Rectal smooth muscle tissue (tissue), 1 donor: ENCODE measurements at regions not wholly inside any gene's neighbourhood (a gene's known extent, or its start where the extent isn't known, plus 50 kb on each side); places are given as distances from the start of the nearest gene placed in this dataset.

ENCODE experiments used
- H3K27ac ChIP-seq: one replicate; pipeline ENCODE4 v1.7.0; 2013; ENCODE audit warnings: low read depth, low read length, inconsistent platforms
- H3K27me3 ChIP-seq: one replicate; pipeline ENCODE4 v1.7.0; 2013; ENCODE audit warnings: low read length; ENCODE audit not compliant: control insufficient read depth, insufficient read depth
- H3K36me3 ChIP-seq: one replicate; pipeline ENCODE4 v1.7.0; 2013; ENCODE audit warnings: low read length; ENCODE audit not compliant: control insufficient read depth, insufficient read depth
- H3K4me1 ChIP-seq: one replicate; pipeline ENCODE4 v1.7.0; 2013; ENCODE audit warnings: low read length; ENCODE audit not compliant: control insufficient read depth, insufficient read depth
- H3K4me3 ChIP-seq: one replicate; pipeline ENCODE4 v1.7.0; 2013; ENCODE audit warnings: low read length
- H3K9ac ChIP-seq: one replicate; pipeline ENCODE4 v1.7.0; 2013; ENCODE audit warnings: low read length

DNA sequence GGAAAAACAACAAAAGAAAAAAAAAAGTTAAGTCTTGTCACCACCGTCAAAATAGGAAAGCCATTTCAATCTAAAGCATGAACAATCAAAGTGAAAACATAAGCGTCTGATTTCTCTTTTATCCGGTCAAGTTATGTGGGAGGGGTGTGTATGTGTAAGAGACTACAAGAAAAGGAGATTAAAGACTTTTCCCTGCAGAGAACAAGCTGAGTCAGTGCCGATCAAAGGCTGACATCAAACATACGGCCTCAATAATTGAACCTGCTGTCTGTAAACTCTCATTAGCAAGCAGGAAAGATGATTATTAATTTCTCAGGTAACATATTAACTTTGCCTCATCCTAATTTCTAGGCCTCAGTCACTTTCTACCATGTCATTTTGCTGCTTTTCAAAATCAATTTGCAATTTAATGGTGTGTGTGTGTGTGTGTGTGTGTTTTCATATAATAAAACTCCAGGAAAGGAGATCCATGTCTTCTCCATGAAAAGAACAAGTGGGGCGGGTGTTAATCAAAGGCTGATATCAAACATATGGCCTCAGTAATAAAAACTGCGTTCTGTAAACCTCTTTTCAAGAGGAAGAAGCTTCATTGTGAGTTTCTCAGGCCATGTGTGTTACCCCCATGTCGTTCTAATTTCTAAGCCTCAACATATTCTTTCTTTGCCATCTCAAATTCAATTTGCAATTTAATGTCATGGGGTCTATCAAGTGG lies 649.1 kb upstream of the SORCS1 start:
- Histone ChIP-seq H3K4me3 (no peak overlapping the region), H3K27ac (no peak overlapping the region), H3K27me3 (no peaks in the 10 kb centered on the region), H3K36me3 (no peaks in the 10 kb centered on the region), H3K4me1 (no peaks in the 10 kb centered on the region), H3K9ac (no peak overlapping the region)

GRCh38 chr10:107809889-107810288 lies 645.4 kb upstream of the SORCS1 start:
- Histone ChIP-seq H3K27ac (no peak overlapping the region), H3K27me3 (no peaks in the 10 kb centered on the region), H3K4me1 (no peaks in the 10 kb centered on the region), H3K4me3 (no peak overlapping the region), H3K36me3 (no peaks in the 10 kb centered on the region), H3K9ac (no peak overlapping the region)

DNA sequence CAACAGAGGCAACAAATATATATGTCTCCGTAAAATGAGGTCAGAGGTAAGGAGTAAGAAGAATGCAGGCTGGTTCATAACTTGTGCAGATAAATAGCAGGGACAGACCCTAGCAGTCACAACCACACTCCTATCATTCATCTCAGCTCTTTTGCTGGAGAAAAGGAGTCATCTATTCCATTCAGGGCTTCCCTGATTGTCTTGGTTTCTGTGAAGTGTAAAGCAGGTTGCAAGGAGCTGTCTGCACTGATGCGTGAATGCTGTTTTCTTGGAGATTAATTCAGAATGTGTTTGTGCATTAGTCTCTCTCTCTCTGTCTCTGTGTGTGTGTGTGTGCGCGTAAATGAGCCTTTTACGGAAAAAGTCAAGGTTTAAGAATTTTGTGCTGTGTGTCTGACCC lies 643.3 kb upstream of the SORCS1 start:
- H3K4me1 ChIP-seq, result no peaks in the 10 kb centered on the region
- H3K9ac ChIP-seq, result no peak overlapping the region
- H3K27me3 ChIP-seq, result no peaks in the 10 kb centered on the region
- no peak overlapping the region for H3K4me3 ChIP-seq
- no peaks in the 10 kb centered on the region for H3K36me3 ChIP-seq
- no peak overlapping the region for H3K27ac ChIP-seq

DNA sequence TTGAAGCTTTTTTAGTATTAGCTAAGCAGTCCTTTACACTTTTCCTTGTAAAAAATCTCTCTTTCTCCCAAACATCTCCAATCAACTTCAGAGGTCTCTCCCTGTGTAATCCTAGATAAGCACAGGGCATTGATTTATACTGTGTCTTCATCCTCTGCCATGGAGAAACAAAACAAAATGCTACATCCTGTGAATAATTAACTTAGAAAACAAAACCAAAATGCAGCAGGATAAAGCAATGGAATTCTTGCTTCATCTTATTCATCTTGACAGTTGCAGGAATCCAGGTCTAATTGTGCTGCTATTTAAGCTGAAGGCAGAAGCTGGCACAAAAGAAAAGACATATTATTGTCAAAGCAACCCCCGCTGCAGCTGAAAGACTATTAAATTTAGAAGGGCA lies 641.5 kb upstream of the SORCS1 start:
- Histone ChIP-seq H3K27ac (no peak overlapping the region), H3K27me3 (no peaks in the 10 kb centered on the region), H3K4me1 (no peaks in the 10 kb centered on the region), H3K36me3 (no peaks in the 10 kb centered on the region), H3K4me3 (no peak overlapping the region), H3K9ac (no peak overlapping the region)

- H3K4me3 ChIP-seq, result no peak overlapping the region
- no peak overlapping the region for H3K9ac ChIP-seq
- no peaks in the 10 kb centered on the region for H3K4me1 ChIP-seq
- no peaks in the 10 kb centered on the region for H3K27me3 ChIP-seq
- H3K36me3 ChIP-seq, result no peaks in the 10 kb centered on the region
- no peak overlapping the region for H3K27ac ChIP-seq
These were observed 639.0 kb upstream of the SORCS1 start for GRCh38 chr10:107803546-107803945.

DNA sequence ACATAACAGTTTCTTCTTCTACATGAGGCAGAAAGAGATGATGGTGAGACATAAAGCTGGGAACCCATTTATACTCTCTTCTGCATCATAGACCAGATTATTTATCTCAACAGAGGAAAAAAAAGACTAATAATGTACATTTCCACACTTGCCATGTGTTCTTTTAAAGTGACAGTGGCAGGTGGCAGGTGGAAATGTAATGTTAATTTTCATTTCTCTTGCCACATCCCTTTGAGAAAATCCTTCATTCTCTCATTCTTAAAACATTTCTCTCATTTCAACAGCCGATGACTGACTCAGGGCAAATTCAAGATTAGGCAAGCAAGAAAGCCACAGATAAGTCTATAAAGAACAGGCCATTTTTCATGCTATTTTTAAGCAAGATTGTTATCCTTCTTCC lies 635.6 kb upstream of the SORCS1 start:
- Histone ChIP-seq H3K36me3 (no peaks in the 10 kb centered on the region), H3K9ac (no peak overlapping the region), H3K27ac (no peak overlapping the region), H3K4me1 (no peaks in the 10 kb centered on the region), H3K27me3 (no peaks in the 10 kb centered on the region), H3K4me3 (no peak overlapping the region)

GRCh38 chr10:107790271-107790670 lies 625.8 kb upstream of the SORCS1 start:
- H3K4me1 ChIP-seq, result no peaks in the 10 kb centered on the region
- H3K36me3 ChIP-seq, result no peaks in the 10 kb centered on the region
- no peak overlapping the region for H3K27ac ChIP-seq
- H3K4me3 ChIP-seq, result no peak overlapping the region
- no peak overlapping the region for H3K9ac ChIP-seq
- no peaks in the 10 kb centered on the region for H3K27me3 ChIP-seq

GRCh38 chr10:107771066-107771465 lies 606.6 kb upstream of the SORCS1 start:
- Histone ChIP-seq H3K4me3 (no peak overlapping the region), H3K27me3 (no peaks in the 10 kb centered on the region), H3K27ac (no peak overlapping the region), H3K9ac (no peak overlapping the region), H3K4me1 (no peaks in the 10 kb centered on the region), H3K36me3 (no peaks in the 10 kb centered on the region)

- no peaks in the 10 kb centered on the region for H3K36me3 ChIP-seq
- H3K4me1 ChIP-seq, result no peaks in the 10 kb centered on the region
- H3K4me3 ChIP-seq, result no peak overlapping the region
- no peaks in the 10 kb centered on the region for H3K27me3 ChIP-seq
- no peak overlapping the region for H3K9ac ChIP-seq
- H3K27ac ChIP-seq, result no peak overlapping the region
These were observed 602.7 kb upstream of the SORCS1 start for GRCh38 chr10:107767185-107767584.

GRCh38 chr10:107754814-107755213 lies 590.3 kb upstream of the SORCS1 start:
- Histone ChIP-seq H3K4me3 (no peak overlapping the region), H3K27ac (no peak overlapping the region), H3K36me3 (no peaks in the 10 kb centered on the region), H3K4me1 (no peaks in the 10 kb centered on the region), H3K9ac (no peak overlapping the region), H3K27me3 (no peaks in the 10 kb centered on the region)

DNA sequence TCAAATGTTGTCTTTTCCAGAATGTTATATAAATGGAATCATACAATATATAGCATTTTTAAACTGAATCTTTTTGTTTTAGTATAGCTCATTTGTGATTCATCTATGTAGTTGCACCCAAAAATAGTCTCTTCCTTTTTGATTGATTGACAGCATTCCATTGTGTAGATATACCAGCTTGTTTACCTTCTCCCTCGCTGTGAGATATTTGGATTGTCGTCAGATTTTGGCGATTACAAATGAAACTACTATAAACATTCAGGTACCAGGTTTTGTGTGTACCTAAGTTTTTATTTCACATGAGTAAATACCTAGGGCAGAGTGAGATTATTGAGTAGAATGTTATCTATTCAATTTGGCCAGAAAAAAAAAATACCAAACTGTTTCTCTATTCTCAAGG lies 584.7 kb upstream of the SORCS1 start:
- Histone ChIP-seq H3K27me3 (no peaks in the 10 kb centered on the region), H3K4me3 (no peak overlapping the region), H3K36me3 (no peaks in the 10 kb centered on the region), H3K9ac (no peak overlapping the region), H3K27ac (no peak overlapping the region), H3K4me1 (no peaks in the 10 kb centered on the region)

DNA sequence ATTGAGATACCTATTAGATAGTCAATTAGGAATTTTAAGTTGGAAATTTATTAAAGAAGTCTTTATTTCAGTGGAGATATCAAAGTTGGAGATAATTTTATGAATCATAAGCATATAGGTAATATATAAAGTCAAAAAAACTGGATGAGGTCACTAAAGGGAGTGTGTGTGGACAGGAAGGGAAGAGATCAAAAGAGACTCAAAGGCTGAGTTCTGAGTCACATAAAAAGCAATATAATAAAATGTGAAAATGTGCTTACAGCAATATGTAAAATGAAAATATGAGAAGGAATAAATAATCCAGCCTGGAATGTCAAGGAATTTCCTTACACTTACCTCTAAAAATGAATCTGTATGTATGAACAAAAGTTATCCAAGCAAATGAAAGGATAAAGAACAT lies 583.3 kb upstream of the SORCS1 start:
- Histone ChIP-seq H3K36me3 (no peaks in the 10 kb centered on the region), H3K4me1 (no peaks in the 10 kb centered on the region), H3K4me3 (no peak overlapping the region), H3K27me3 (no peaks in the 10 kb centered on the region), H3K9ac (no peak overlapping the region), H3K27ac (no peak overlapping the region)

DNA sequence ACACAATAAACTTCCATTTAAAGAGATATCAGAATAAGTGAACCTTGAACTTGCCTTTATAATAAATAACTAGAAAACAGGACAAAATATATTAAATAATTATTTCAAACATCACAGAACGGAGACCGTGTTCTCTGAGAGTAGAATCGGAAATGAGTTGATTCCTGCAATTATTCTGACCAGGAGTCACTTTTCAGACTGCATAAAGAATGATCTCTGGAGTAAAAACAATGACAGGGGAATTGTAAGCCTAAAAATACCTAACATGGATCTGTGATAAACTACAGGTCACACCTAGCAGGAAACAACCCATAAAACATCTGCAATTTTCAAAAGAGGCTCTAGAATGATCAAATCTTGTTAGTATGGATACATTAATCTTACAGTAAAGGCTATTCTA lies 577.5 kb upstream of the SORCS1 start:
- no peak overlapping the region for H3K9ac ChIP-seq
- H3K36me3 ChIP-seq, result no peaks in the 10 kb centered on the region
- no peak overlapping the region for H3K4me3 ChIP-seq
- no peak overlapping the region for H3K27ac ChIP-seq
- no peaks in the 10 kb centered on the region for H3K27me3 ChIP-seq
- no peaks in the 10 kb centered on the region for H3K4me1 ChIP-seq
